ENCODE measurements at regions not wholly inside any gene's neighbourhood (a gene's known extent, or its start where the extent isn't known, plus 50 kb on each side); places are given as distances from the start of the nearest gene placed in this dataset.

DNA sequence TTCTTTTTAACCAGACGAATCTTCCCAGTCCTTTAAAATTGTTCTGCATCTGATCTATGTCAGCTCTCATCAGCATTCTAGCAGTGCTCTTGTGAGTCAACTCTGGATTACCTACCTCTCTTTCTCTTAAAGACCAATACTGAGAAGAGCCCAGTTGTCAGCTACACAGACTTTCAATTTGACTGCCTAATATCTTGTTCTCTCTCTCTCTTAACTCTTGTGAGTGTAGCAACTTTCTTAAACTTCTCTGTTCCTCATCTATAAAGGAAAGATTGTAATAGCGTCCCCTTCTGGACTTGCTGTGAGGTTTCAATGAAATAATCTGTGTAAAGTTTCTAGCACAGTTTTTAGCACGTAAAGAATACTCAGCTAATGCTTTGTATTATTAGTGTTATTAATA lies 499.3 kb upstream of the ADAMTS5 start:
- TF ChIP-seq CTCF (IDR thresholded peaks at IDR 0.05; ENCODE audit: borderline replicate concordance, extremely low read depth, low read length, poor library complexity, severe bottlenecking) (no peak), EZH2 (IDR thresholded peaks at IDR 0.05; ENCODE audit: borderline replicate concordance, low read depth, low read length, severe bottlenecking) (no peak)
